ENCODE measurements at regions not wholly inside any gene's neighbourhood (a gene's known extent, or its start where the extent isn't known, plus 50 kb on each side); places are given as distances from the start of the nearest gene placed in this dataset.

DNA sequence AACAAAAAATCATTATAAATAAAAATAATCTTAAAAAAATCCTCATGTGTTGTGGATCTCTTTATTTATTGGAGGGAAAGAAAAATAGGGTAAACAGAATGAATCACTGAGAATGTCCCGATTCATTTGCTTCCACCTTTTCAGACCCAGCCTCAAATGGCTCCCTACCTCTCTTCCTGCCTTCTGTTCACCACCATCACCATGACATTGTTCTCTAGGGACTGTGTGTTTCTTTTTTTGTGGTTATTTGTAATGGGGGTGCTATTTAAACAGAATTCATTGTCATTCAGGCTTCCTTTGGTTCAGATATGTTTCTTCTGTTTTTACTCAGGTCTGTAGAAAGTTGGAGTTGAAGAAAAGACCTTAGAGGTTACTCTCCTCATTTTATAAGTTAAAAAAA is 198.2 kb downstream of the KIF4B start:
- DNase-seq, result no peak
- no peak overlapping the region for H3K4me3 Mint-ChIP-seq
- no peaks in the 10 kb centered on the region for H3K4me1 Mint-ChIP-seq (ENCODE audit: low read depth)
- no peaks in the 10 kb centered on the region for H3K27me3 Mint-ChIP-seq
- H3K9me3 Mint-ChIP-seq, result no peaks in the 10 kb centered on the region
- no peaks in the 10 kb centered on the region for H3K36me3 Mint-ChIP-seq (ENCODE audit: low read depth)
- H3K27ac Mint-ChIP-seq, result no peak overlapping the region

DNA sequence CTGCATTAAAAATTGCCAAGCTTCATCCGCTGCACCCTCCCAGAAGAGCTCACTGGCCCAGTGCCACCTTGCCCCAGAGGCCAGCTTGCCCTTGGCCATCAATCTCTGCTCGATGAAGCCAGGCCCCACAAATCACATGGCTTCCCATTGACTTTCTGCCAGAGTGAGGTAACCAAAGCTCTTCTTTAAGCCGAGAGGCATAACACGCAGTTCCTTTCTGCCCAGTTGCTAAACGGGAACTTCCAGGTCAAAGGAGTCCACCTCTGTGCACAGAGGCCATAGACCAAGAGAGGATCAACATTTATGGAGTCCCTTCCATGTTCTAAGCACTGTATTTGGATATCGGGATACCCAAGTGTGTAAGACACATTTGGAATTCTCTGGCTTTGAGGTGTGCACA is 208.8 kb downstream of the KIF4B start:
- Mint-ChIP-seq H3K27ac (no peak overlapping the region), H3K36me3 (ENCODE audit: low read depth) (no peaks in the 10 kb centered on the region), H3K4me1 (ENCODE audit: low read depth) (no peaks in the 10 kb centered on the region), H3K9me3 (peaks cover 5% of the 10 kb centered on the region), H3K4me3 (no peak overlapping the region), H3K27me3 (no peaks in the 10 kb centered on the region)
- DNase-seq, result no peak

DNA sequence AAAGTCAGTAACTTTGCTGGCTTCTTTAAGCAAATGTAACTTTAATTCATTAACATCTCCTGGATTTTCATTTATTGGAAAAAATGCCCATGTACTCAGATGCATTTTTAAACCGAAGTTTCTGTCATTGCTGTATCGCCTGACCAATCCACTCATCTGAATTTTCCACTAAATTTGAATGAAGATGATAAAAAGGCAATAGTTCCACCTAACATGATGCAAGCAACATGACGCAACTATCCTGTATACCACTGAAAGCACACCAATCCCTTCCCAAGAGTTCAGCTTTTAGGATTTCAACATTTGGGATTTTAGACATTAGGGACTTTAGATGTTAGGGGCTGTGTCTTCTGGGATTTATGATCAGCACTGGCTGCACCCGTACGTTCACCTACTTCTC is 215.6 kb downstream of the KIF4B start:
- H3K36me3 Mint-ChIP-seq (ENCODE audit: low read depth), result no peaks in the 10 kb centered on the region
- peaks cover 5% of the 10 kb centered on the region for H3K9me3 Mint-ChIP-seq
- DNase-seq, result no peak
- H3K4me3 Mint-ChIP-seq, result no peak overlapping the region
- peaks cover 4% of the 10 kb centered on the region for H3K27me3 Mint-ChIP-seq
- H3K27ac Mint-ChIP-seq, result no peak overlapping the region
- H3K4me1 Mint-ChIP-seq (ENCODE audit: low read depth), result no peaks in the 10 kb centered on the region

DNA sequence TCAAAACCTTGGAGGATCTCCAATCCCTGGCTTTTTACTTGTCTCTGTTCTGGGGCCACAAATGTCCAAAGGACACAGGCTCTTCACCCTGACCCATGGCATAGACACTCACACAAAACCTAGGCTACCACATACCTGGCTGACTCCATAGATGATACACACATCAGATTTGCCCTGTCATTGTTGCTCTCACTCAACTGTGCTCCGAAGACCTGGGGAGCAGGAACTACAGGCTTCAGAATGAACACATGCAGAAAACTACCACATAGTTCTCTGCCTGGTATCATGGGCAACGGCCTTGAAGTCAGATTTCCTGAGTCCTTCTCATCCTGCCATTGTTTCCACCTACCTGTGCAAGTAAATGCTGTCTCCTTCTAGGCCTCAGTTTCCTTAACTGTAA is 226.2 kb downstream of the KIF4B start:
- no peak for DNase-seq
- Mint-ChIP-seq H3K27ac (no peak overlapping the region), H3K4me1 (ENCODE audit: low read depth) (no peaks in the 10 kb centered on the region), H3K9me3 (peaks cover 18% of the 10 kb centered on the region), H3K4me3 (no peak overlapping the region), H3K27me3 (no peaks in the 10 kb centered on the region), H3K36me3 (ENCODE audit: low read depth) (no peaks in the 10 kb centered on the region)

DNA sequence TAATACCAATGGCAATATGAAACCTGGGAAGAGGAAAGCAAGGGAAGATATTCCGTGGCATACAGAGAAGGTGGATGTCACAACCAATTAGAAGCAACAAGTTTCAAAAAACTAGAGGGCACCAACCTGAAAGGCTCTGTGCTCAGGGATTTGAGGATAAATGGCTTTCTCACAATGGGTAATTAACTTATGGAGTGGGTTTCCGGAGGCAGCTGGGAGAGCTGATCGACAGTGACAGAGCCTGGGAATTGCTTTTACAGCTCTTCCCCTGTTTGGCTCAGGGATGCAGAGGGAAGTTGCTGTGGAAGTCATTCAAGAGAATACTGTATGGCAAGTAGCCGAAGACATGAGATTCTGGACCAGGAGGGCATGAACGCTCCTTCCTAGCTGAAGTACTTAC is 237.0 kb downstream of the KIF4B start:
- H3K36me3 Mint-ChIP-seq (ENCODE audit: low read depth), result no peaks in the 10 kb centered on the region
- no peaks in the 10 kb centered on the region for H3K4me1 Mint-ChIP-seq (ENCODE audit: low read depth)
- H3K27ac Mint-ChIP-seq, result no peak overlapping the region
- DNase-seq, result no peak
- peaks cover 4% of the 10 kb centered on the region for H3K27me3 Mint-ChIP-seq
- no peak overlapping the region for H3K4me3 Mint-ChIP-seq
- H3K9me3 Mint-ChIP-seq, result no peaks in the 10 kb centered on the region

DNA sequence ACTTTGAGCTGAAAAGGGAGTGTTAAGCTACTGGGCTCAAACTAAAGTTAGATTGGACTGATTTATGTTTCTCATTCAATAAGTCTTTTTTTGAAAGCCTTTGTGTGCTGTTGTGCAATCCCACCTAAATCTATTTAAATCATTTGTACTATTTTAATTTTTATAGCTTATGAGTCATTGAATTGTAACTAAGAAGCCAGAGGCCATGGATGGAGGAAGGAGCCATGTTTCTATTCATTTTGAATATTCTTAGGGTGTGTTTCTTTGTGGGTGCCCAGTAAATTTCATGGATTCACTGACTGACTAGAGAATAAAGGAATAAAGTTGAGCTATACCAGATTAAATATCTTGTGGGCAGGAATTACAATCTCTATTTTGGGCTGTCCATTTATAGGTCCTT is 238.5 kb downstream of the KIF4B start:
- Mint-ChIP-seq H3K4me3 (no peak overlapping the region), H3K9me3 (no peaks in the 10 kb centered on the region), H3K27me3 (peaks cover 4% of the 10 kb centered on the region), H3K4me1 (ENCODE audit: low read depth) (no peaks in the 10 kb centered on the region), H3K27ac (no peak overlapping the region), H3K36me3 (ENCODE audit: low read depth) (no peaks in the 10 kb centered on the region)
- DNase-seq, result no peak

DNA sequence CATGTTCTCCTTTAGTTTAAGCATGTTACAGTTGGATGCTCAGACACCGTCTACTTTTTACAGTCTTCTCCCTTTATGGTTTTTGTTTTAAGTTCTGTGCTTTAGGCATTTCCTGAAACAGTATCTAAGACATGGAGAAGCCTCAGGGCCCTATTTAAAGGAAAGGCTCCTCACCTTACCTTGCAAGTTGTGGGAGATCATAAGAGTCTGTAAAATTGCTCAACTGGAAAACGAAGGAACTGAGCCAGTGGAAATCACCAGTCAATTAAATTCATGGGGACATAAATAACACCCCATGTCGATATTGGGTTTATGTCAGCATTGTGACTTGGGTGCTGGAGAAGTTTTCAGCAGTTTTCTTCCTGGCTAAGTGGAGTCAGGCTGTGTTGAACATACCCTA is 239.2 kb downstream of the KIF4B start:
- H3K4me3 Mint-ChIP-seq, result no peak overlapping the region
- no peaks in the 10 kb centered on the region for H3K9me3 Mint-ChIP-seq
- H3K36me3 Mint-ChIP-seq (ENCODE audit: low read depth), result no peaks in the 10 kb centered on the region
- no peak for DNase-seq
- no peaks in the 10 kb centered on the region for H3K4me1 Mint-ChIP-seq (ENCODE audit: low read depth)
- H3K27me3 Mint-ChIP-seq, result peaks cover 4% of the 10 kb centered on the region
- H3K27ac Mint-ChIP-seq, result no peak overlapping the region

DNA sequence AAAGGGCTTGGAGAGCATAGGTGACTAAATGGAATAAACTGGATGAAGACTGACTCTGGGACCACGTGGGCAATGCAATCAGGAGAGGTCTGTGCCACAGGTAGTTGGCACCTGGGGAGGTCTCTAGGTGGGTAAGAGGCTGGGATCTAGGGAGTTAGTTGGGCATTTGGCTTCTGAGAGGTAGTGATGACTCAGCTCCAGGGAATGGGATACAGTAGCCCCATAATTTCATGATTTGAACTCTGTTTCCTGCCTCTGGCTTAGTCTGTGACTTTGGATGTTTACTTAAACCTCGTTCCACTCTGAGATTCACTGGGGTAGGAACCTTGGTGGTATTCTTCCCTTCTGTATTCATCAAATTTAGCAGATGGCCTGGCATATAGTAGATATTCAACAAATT is 240.8 kb downstream of the KIF4B start:
- Mint-ChIP-seq H3K27ac (no peak overlapping the region), H3K4me1 (ENCODE audit: low read depth) (no peaks in the 10 kb centered on the region), H3K4me3 (no peak overlapping the region), H3K36me3 (ENCODE audit: low read depth) (no peaks in the 10 kb centered on the region), H3K27me3 (peaks cover 4% of the 10 kb centered on the region), H3K9me3 (no peaks in the 10 kb centered on the region)
- DNase-seq, result no peak

DNA sequence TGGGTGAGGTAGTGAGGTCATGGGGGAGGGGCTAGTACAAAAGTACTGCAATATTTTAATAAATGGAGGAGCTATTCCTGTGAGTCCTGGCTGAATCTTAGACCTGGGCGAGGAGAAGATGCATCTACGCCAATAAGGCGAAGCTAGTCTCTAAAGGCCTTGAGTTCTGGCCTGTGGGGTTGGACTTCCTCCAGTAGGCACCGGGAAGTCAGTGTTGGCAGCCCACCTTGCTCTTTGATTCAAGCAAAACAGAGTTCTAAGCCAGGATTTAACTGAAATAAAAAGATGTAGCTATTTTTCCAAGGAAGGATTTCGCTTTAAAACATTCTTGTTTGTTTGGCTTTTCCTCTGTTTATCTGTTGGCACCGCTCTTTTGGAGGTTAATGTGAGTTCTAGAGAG is 244.6 kb downstream of the KIF4B start:
- no peaks in the 10 kb centered on the region for H3K9me3 Mint-ChIP-seq
- H3K36me3 Mint-ChIP-seq (ENCODE audit: low read depth), result no peaks in the 10 kb centered on the region
- no peak for DNase-seq
- no peak overlapping the region for H3K4me3 Mint-ChIP-seq
- H3K27ac Mint-ChIP-seq, result no peak overlapping the region
- H3K27me3 Mint-ChIP-seq, result no peaks in the 10 kb centered on the region
- H3K4me1 Mint-ChIP-seq (ENCODE audit: low read depth), result no peaks in the 10 kb centered on the region

DNA sequence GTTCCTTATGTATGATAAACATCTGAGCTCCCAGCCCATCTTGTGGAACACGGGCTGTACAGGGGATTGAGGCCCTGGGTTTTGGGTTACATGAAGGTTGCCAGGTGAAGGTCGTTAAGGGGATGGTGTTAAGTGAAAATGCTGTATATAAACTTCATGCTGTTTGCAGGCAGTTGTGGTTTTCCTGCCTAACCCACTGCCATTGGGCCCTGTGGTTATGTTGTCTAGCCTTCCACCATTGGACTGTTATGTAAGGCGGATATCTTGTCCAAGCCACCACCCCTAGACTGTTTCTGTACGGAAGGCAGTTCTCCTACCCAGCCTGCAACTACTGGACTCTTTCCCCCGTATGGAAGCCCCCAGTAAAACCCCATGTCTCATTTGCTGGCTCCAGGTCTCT is 246.1 kb downstream of the KIF4B start:
- no peak overlapping the region for H3K27ac Mint-ChIP-seq
- no peak for DNase-seq
- H3K27me3 Mint-ChIP-seq, result no peaks in the 10 kb centered on the region
- no peaks in the 10 kb centered on the region for H3K4me1 Mint-ChIP-seq (ENCODE audit: low read depth)
- H3K9me3 Mint-ChIP-seq, result no peaks in the 10 kb centered on the region
- H3K4me3 Mint-ChIP-seq, result no peak overlapping the region
- H3K36me3 Mint-ChIP-seq (ENCODE audit: low read depth), result no peaks in the 10 kb centered on the region

DNA sequence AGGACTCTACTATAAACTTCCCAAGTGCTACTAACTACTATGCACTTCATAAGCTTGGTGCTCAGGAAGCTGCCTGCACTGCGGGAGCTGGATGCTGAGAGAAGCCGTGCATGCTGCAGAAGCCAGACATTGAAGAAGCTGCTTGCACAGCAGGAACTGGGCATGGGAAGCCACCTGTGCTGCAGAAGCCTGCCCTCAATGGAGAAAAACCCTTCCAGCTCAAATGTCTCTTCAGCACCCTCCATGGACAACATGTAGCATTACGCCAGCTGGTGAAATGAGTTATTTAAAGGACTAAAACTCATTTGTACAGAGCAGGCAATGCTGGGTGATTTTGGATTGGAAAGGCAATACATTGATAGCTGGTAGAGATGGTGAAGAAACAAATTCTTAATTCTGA is 247.2 kb downstream of the KIF4B start:
- Mint-ChIP-seq H3K4me3 (no peak overlapping the region), H3K27me3 (no peaks in the 10 kb centered on the region), H3K9me3 (no peaks in the 10 kb centered on the region), H3K4me1 (ENCODE audit: low read depth) (no peaks in the 10 kb centered on the region), H3K27ac (no peak overlapping the region), H3K36me3 (ENCODE audit: low read depth) (no peaks in the 10 kb centered on the region)
- DNase-seq, result no peak

DNA sequence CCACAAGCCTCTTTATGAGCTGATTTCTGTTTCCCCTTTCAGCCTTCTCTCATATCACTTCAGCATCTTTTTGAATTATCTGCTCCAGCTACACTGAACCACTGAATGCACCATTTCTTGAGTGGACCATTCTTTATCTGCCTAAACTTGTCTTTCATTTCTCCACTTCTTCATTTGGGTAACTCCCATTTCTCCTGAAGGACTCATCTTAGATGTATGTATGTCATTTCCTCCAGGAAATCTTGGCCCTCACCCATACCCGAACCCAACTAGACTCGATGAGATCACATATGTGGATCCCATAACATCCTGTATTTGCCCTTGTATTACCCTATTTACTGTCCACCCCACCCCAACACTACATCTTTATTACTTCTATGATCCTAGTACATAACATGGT is 249.8 kb downstream of the KIF4B start:
- Mint-ChIP-seq H3K4me3 (no peak overlapping the region), H3K9me3 (no peaks in the 10 kb centered on the region), H3K4me1 (ENCODE audit: low read depth) (no peaks in the 10 kb centered on the region), H3K27ac (no peak overlapping the region), H3K36me3 (ENCODE audit: low read depth) (no peaks in the 10 kb centered on the region), H3K27me3 (no peaks in the 10 kb centered on the region)
- no peak for DNase-seq

DNA sequence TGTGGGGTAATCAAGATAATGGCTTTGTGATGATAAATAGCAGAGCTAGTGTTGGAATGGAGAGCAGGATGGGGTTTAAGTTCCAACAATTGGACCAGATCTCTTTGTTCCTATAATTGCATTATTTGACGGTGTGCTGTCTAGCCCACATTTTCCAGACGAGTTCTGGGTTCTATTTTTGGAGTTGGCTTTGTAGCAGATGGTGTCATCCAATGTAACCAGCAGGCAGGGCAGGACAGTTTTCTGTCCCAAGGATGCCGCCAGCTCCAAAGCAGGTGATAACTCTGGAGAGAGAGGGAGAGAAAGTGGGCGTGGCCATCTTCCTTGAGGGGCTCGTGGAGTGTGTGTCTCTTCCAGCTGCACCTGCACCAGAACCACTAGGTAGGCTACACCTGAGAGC is 251.3 kb downstream of the KIF4B start:
- no peaks in the 10 kb centered on the region for H3K9me3 Mint-ChIP-seq
- no peak overlapping the region for H3K27ac Mint-ChIP-seq
- H3K36me3 Mint-ChIP-seq (ENCODE audit: low read depth), result no peaks in the 10 kb centered on the region
- no peaks in the 10 kb centered on the region for H3K27me3 Mint-ChIP-seq
- no peaks in the 10 kb centered on the region for H3K4me1 Mint-ChIP-seq (ENCODE audit: low read depth)
- DNase-seq, result no peak
- no peak overlapping the region for H3K4me3 Mint-ChIP-seq

DNA sequence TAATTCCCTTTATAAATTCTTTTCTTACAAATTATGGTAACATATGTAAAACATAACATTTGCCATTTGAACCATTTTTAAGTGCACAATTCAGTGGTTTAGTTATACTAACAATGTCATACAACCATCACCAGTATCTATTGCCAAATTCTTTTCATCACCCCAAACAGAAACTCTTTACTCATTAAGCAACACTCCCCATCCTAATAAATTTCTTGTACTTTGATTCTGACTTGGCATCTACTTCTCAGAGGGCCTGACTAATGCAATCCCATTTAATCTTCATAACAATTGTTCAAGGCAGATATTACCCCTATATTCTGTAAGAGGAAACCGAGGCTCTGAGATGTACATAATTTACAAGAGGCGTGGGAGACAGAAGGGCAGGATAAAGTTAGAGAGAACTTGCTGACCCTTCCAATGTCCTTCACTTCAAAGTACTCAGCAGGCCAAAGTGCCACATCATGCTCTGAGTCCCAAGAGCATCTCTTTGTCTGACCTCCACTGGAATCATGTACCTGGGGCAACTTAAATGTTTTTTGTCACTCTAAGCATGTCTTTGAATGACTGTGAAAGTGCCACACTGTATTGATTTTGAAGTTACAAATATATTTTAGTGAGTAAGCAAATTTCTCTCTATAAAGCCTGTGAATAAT is 255.3 kb downstream of the KIF4B start:
- Mint-ChIP-seq H3K27me3 (peaks cover 3% of the 10 kb centered on the region), H3K4me3 (no peak overlapping the region), H3K36me3 (ENCODE audit: low read depth) (no peaks in the 10 kb centered on the region), H3K9me3 (peaks cover 4% of the 10 kb centered on the region), H3K4me1 (ENCODE audit: low read depth) (no peaks in the 10 kb centered on the region), H3K27ac (no peak overlapping the region)
- no peak for DNase-seq

DNA sequence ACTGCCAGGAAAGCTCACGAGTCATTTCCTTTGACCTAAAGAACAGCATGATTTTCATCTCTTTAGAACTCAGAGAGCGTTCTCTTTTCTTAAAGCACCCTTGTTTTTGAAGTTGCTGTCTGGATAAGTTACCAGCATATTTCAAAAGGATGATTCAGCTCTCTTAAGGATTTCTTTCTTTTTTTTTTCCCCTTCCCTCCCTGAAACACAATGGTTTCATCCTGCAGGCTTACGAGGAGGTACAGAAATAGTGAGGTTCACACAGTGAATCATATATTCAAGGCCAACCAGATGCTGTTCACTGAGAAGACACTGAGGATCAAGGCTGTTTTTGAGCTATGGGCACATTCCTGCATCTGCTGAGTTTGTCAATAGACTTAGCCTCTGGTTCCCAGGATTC is 257.2 kb downstream of the KIF4B start:
- Mint-ChIP-seq H3K27ac (no peak overlapping the region), H3K27me3 (peaks cover 7% of the 10 kb centered on the region), H3K9me3 (peaks cover 4% of the 10 kb centered on the region), H3K4me1 (ENCODE audit: low read depth) (no peaks in the 10 kb centered on the region), H3K4me3 (no peak overlapping the region), H3K36me3 (ENCODE audit: low read depth) (no peaks in the 10 kb centered on the region)
- no peak for DNase-seq

DNA sequence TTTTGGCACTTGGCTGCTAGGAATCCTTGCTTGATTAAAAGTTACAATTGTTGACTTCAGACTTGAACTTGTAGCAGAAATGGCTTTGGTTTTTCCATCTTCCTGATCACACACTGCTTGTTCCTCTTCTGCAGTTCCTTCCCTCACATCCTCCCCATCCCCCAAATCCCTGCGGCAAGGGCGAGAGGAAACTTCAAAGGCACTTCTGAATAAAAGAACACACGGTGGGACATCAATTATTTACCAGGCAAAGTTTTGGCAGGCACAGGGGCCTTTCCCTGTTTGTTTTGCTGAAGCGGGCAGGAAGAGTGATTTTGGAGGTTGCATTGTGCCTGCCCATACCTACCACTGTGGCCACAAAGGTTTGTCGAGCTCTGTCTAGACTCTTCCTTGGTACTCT is 260.9 kb downstream of the KIF4B start:
- H3K9me3 Mint-ChIP-seq, result peaks cover 4% of the 10 kb centered on the region
- no peak for DNase-seq
- H3K27me3 Mint-ChIP-seq, result peaks cover 7% of the 10 kb centered on the region
- no peak overlapping the region for H3K27ac Mint-ChIP-seq
- H3K4me3 Mint-ChIP-seq, result no peak overlapping the region
- H3K4me1 Mint-ChIP-seq (ENCODE audit: low read depth), result no peaks in the 10 kb centered on the region
- no peaks in the 10 kb centered on the region for H3K36me3 Mint-ChIP-seq (ENCODE audit: low read depth)
